HCT116 (cell line): ENCODE measurements at regions not wholly inside any gene's neighbourhood (a gene's known extent, or its start where the extent isn't known, plus 50 kb on each side); places are given as distances from the start of the nearest gene placed in this dataset.

Experiments
- ATAC-seq: fragments of 200-7000 bp; cut with Tn5 transposase; 2 replicates; pipeline ENCODE4 v1.9.1; 2020; ENCODE audit warnings: mild to moderate bottlenecking, moderate library complexity
- BruUV-seq: library from RNA; stranded (reverse); fragments of 400-500 nt; replicated peaks from 2 replicates; lab custom pipeline; 2021; lab: Mats Ljungman, UMichigan
- CTCF ChIA-PET: fragments of 300-600 bp; sonication (Branson Sonifier 250); formaldehyde crosslinking; loops from one replicate; lab custom pipeline; 2021; ENCODE audit warnings: antibody characterized with exemption; lab: Charles Lee
- POLR2A ChIA-PET: fragments of 300-600, 350-600 bp; sonication (Branson Sonifier 250); formaldehyde crosslinking; loops from one replicate; lab custom pipeline; 2021; ENCODE audit warnings: antibody characterized with exemption; lab: Charles Lee
- RAD21 ChIA-PET, 2 experiments: fragments of 300-600 bp; sonication (Branson Sonifier 250); formaldehyde crosslinking; loops; one replicate each; lab custom pipeline; 2023; ENCODE audit warnings: low total read pairs in 2 of 2; ENCODE audit not compliant: uncharacterized antibody in 2 of 2, unreplicated experiment in 2 of 2, low non-redundant PET in 1 of 2; lab: Charles Lee
- DNase-seq: peaks from one replicate; pipeline ENCODE4 v3.0.0-alpha.2; 2010; ENCODE audit warnings: low read depth, low spot score
- H2AFZ ChIP-seq: fragments of 200-600 bp; shearing (Covaris generic), sonication (generic); 2 replicates; pipeline ENCODE4 v1.6.1; 2017; ENCODE audit warnings: low read depth, mixed run types, mixed read lengths, antibody characterized with exemption, low read length; ENCODE audit not compliant: poor library complexity, severe bottlenecking
- H3K27ac ChIP-seq: 2 replicates; pipeline ENCODE4 v1.5.1; 2012; ENCODE audit warnings: low read depth, low read length
- H3K27me3 ChIP-seq: fragments of 200-600 bp; sonication (generic); 2 replicates; pipeline ENCODE4 v1.6.1; 2016; ENCODE audit warnings: mixed run types, low read length, mixed read lengths; ENCODE audit not compliant: insufficient read depth
- H3K36me3 ChIP-seq, 2 experiments: fragments of 200-500 bp in 1 of 2; fragments of 200-600 bp in 1 of 2; sonication (Bioruptor generic) in 1 of 2; sonication (generic) in 1 of 2; 2 replicates each; pipeline versions ENCODE4 v1.5.1 to v1.6.1; 2014 to 2016; ENCODE audit warnings: low read length in 2 of 2, inconsistent platforms in 1 of 2, mixed read lengths in 1 of 2, mixed run types in 1 of 2; ENCODE audit not compliant: insufficient read depth in 2 of 2, control insufficient read depth in 1 of 2
- H3K4me1 ChIP-seq, 2 experiments: fragments of 200-600 bp in 1 of 2; sonication (generic) in 1 of 2; 2 replicates each; pipeline versions ENCODE4 v1.5.1 to v1.6.1; 2012 to 2017; ENCODE audit warnings: low read length in 2 of 2, inconsistent platforms in 1 of 2, mild to moderate bottlenecking in 1 of 2, mixed read lengths in 1 of 2, mixed run types in 1 of 2, moderate library complexity in 1 of 2; ENCODE audit not compliant: insufficient read depth in 2 of 2, control insufficient read depth in 1 of 2
- H3K4me2 ChIP-seq: fragments of 200-600 bp; sonication (generic); 2 replicates; pipeline ENCODE4 v1.6.1; 2017; ENCODE audit warnings: mixed run types, low read length, mixed read lengths
- H3K4me3 ChIP-seq, 2 experiments: fragments of 200-600 bp in 1 of 2; sonication (generic) in 1 of 2; replicated peaks in 1 of 2; 2 replicates each; pipeline ENCODE4 v1.5.1; 2011 to 2016; ENCODE audit warnings: low read length in 2 of 2, control low read depth in 1 of 2, low read depth in 1 of 2, mild to moderate bottlenecking in 1 of 2, mixed read lengths in 1 of 2, mixed run types in 1 of 2
- H3K79me2 ChIP-seq: fragments of 200-600 bp; sonication (generic); 2 replicates; pipeline ENCODE4 v1.6.1; 2017; ENCODE audit warnings: mild to moderate bottlenecking, mixed run types, low read length, moderate library complexity, mixed read lengths; ENCODE audit not compliant: insufficient read depth
- H3K9ac ChIP-seq: fragments of 200-600 bp; sonication (generic); 2 replicates; pipeline ENCODE4 v1.6.1; 2016; ENCODE audit warnings: low read length, mixed read lengths
- H3K9me2 ChIP-seq: fragments of 200-600 bp; sonication (generic), shearing (Covaris generic); 2 replicates; pipeline ENCODE4 v1.6.1; 2017; ENCODE audit warnings: mixed run types, mild to moderate bottlenecking, moderate library complexity; ENCODE audit not compliant: insufficient read depth
- H3K9me3 ChIP-seq, 2 experiments: fragments of 200-500 bp in 1 of 2; fragments of 200-600 bp in 1 of 2; sonication (Bioruptor generic) in 1 of 2; sonication (generic) in 1 of 2; 2 replicates each; pipeline ENCODE4 v1.6.1; 2014 to 2017; ENCODE audit warnings: low read length in 2 of 2, mixed read lengths in 2 of 2, inconsistent platforms in 1 of 2, low read depth in 1 of 2, mild to moderate bottlenecking in 1 of 2, mixed run types in 1 of 2, moderate library complexity in 1 of 2; ENCODE audit not compliant: control insufficient read depth in 1 of 2, insufficient read depth in 1 of 2
- H4K20me1 ChIP-seq: fragments of 200-600 bp; sonication (generic), shearing (Covaris generic); 2 replicates; pipeline ENCODE4 v1.6.1; 2017; ENCODE audit warnings: mixed run types, mild to moderate bottlenecking, moderate library complexity; ENCODE audit not compliant: insufficient read depth
- CBX3 ChIP-seq: IDR thresholded peaks from 2 replicates; pipeline ENCODE4 v1.6.1; 2012; ENCODE audit warnings: low read depth
- CEBPB ChIP-seq: IDR thresholded peaks from 2 replicates; pipeline ENCODE4 v1.6.1; 2012; ENCODE audit warnings: low read depth
- EGR1 ChIP-seq: IDR thresholded peaks from 2 replicates; pipeline ENCODE4 v1.6.1; 2012; ENCODE audit warnings: low read depth
- ELF1 ChIP-seq: IDR thresholded peaks from 2 replicates; pipeline ENCODE4 v1.6.1; 2012; ENCODE audit warnings: low read depth, borderline replicate concordance
- EZH2 ChIP-seq: fragments of 200-600 bp; sonication (generic); IDR thresholded peaks from 2 replicates; pipeline ENCODE4 v1.6.1; 2017; ENCODE audit warnings: antibody characterized with exemption, mixed run types
- EZH2phosphoT487 ChIP-seq: fragments of 200-600 bp; IDR thresholded peaks from 2 replicates; pipeline ENCODE4 v1.6.1; 2018; ENCODE audit warnings: antibody characterized with exemption, borderline replicate concordance
- JUND ChIP-seq: IDR thresholded peaks from 2 replicates; pipeline ENCODE4 v1.6.1; 2012
- POLR2AphosphoS5 ChIP-seq: IDR thresholded peaks from 2 replicates; pipeline ENCODE4 v1.6.1; 2011; ENCODE audit warnings: mild to moderate bottlenecking, low read depth, low read length, moderate library complexity
- SIN3A ChIP-seq: IDR thresholded peaks from 2 replicates; pipeline ENCODE4 v1.6.1; 2012; ENCODE audit warnings: low read depth
- SP1 ChIP-seq: IDR thresholded peaks from 2 replicates; pipeline ENCODE4 v1.6.1; 2012; ENCODE audit warnings: low read depth
- SRF ChIP-seq: IDR thresholded peaks from 2 replicates; pipeline ENCODE4 v1.6.1; 2012; ENCODE audit warnings: low read depth
- TCF7L2 ChIP-seq: IDR thresholded peaks from 2 replicates; pipeline ENCODE4 v1.7.0; 2011; ENCODE audit warnings: borderline replicate concordance, inconsistent platforms; ENCODE audit not compliant: insufficient read depth, insufficient read length; ENCODE audit errors: extremely low read depth
- ZBTB33 ChIP-seq: IDR thresholded peaks from 2 replicates; pipeline ENCODE4 v1.6.1; 2011; ENCODE audit warnings: mild to moderate bottlenecking, low read length, moderate library complexity; ENCODE audit not compliant: insufficient replicate concordance; ENCODE audit errors: extremely low read depth
- ZFX ChIP-seq: fragments of 450-650 bp; IDR thresholded peaks from 2 replicates; pipeline ENCODE4 v1.6.1; 2017
- intact Hi-C: fragments of 100-400 bp; cut with micrococcal nuclease; formaldehyde crosslinking; loops from 2 replicates; pipeline ENCODE4 v1.10.0; 2022
- TF ChIP-seq, protein P1 (sequence below): IDR thresholded peaks from 2 replicates; pipeline ENCODE4 v1.6.1; 2012; ENCODE audit warnings: low read depth
- TF ChIP-seq, protein P2 (sequence below): IDR thresholded peaks from 2 replicates; pipeline ENCODE4 v1.6.1; 2012

DNA sequence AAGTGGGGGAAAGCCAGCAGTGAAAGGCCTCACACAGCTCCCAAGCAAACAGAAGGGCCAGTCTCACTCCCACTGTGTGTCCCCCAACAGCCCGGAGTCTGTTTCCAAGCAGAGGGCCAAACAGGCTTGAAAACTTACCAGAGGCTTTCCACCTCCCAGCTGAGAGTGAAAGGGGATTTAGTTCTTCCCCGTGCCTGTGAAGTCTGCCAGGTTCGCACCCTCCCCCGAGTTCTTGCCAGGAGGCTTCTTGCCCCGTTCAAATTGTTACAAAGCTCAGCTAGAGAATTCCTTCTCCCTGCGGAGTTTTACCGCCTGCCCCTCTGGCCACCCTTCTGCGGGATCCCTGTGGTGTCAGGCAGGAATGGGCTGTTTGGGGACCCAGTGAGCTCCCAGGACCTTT is 68.0 kb upstream of the WNT7A start:
- TF ChIP-seq, protein P1, sequence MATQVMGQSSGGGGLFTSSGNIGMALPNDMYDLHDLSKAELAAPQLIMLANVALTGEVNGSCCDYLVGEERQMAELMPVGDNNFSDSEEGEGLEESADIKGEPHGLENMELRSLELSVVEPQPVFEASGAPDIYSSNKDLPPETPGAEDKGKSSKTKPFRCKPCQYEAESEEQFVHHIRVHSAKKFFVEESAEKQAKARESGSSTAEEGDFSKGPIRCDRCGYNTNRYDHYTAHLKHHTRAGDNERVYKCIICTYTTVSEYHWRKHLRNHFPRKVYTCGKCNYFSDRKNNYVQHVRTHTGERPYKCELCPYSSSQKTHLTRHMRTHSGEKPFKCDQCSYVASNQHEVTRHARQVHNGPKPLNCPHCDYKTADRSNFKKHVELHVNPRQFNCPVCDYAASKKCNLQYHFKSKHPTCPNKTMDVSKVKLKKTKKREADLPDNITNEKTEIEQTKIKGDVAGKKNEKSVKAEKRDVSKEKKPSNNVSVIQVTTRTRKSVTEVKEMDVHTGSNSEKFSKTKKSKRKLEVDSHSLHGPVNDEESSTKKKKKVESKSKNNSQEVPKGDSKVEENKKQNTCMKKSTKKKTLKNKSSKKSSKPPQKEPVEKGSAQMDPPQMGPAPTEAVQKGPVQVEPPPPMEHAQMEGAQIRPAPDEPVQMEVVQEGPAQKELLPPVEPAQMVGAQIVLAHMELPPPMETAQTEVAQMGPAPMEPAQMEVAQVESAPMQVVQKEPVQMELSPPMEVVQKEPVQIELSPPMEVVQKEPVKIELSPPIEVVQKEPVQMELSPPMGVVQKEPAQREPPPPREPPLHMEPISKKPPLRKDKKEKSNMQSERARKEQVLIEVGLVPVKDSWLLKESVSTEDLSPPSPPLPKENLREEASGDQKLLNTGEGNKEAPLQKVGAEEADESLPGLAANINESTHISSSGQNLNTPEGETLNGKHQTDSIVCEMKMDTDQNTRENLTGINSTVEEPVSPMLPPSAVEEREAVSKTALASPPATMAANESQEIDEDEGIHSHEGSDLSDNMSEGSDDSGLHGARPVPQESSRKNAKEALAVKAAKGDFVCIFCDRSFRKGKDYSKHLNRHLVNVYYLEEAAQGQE: no peak
- TF ChIP-seq ZFX (no peak), ELF1 (no peak), EGR1 (no peak), EZH2 (no peak), SRF (no peak), EZH2phosphoT487 (no peak), TCF7L2 (no peak), SIN3A (no peak), SP1 (no peak), ZBTB33 (no peak), POLR2AphosphoS5 (no peak), CEBPB (no peak), CBX3 (no peak), JUND (no peak)
- TF ChIP-seq, protein P2, sequence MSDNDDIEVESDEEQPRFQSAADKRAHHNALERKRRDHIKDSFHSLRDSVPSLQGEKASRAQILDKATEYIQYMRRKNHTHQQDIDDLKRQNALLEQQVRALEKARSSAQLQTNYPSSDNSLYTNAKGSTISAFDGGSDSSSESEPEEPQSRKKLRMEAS: no peak

More for the DNA sequence above, 68.0 kb upstream of the WNT7A start:
- Histone ChIP-seq H3K9me2 (no peaks in the 10 kb centered on the region), H3K27ac (no peak overlapping the region), H3K9me3 (no peaks in the 10 kb centered on the region; a peak in 1 of 4 replicates), H3K9ac (no peak overlapping the region), H3K4me1 (no peaks in the 10 kb centered on the region), H2AFZ (no peak overlapping the region), H4K20me1 (no peaks in the 10 kb centered on the region), H3K4me2 (no peak overlapping the region), H3K36me3 (no peaks in the 10 kb centered on the region), H3K79me2 (no peaks in the 10 kb centered on the region), H3K4me3 (no peak overlapping the region), H3K27me3 (no peaks in the 10 kb centered on the region)
- POLR2A ChIA-PET: no interaction called here
- intact Hi-C loops: no loop called here
- no TSS peak for BruUV-seq
- ATAC-seq (no peak), DNase-seq (no peak)
- CTCF ChIA-PET: no interaction called here
- RAD21 ChIA-PET: no interaction called here
